Hypothalamus (tissue), 51 donors: ENCODE measurements at regions not wholly inside any gene's neighbourhood (a gene's known extent, or its start where the extent isn't known, plus 50 kb on each side); places are given as distances from the start of the nearest gene placed in this dataset.

Source experiments
- DNase-seq, 51 donors: peaks; one replicate each; lab custom pipeline; 2025; lab: John Stamatoyannopoulos, UW

GRCh38 chr3:31361371-31362273 is 171.1 kb upstream of the STT3B start:
- DNase-seq: no peak

DNA sequence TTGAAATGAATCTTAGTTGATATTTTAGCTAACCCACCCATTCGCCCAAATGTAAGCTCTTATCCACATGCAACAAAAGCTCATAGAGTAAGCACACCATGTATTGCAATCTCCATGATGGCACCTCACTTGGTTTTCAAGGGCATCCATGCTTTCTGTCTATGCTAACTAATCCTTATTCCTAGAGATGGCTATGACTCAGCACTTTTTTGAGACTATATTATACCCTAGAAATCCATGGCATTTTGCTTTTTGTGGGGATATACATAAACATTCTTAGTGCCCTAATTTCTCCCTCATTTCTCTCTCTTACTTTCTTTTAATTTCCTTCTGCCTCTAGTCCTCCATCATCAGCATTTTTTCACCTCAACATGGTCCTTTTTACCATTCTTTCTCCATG is 168.5 kb upstream of the STT3B start:
- DNase-seq: no peak

- DNase-seq: no peak
Measured at GRCh38 chr3:31364711-31365110, 168.0 kb upstream of the STT3B start.

DNA sequence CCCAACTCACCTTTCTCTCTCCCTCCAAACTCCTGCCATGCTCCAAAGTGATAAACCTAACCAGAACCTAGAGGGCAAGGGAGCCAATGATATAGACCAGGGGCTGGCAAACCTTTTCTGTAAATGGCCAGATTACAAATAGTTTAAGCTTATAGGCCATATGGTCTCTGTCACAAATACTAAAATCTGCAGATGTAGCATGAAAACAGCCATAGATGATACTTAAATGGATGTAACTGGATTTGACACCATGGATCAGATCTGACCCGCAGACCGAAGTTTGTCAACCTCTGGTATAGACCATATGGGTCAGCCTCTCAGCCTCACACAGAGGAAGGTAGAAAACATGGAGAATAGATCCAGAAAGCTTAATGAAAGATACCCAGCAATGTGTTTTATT is 165.2 kb upstream of the STT3B start:
- no peak for DNase-seq

DNA sequence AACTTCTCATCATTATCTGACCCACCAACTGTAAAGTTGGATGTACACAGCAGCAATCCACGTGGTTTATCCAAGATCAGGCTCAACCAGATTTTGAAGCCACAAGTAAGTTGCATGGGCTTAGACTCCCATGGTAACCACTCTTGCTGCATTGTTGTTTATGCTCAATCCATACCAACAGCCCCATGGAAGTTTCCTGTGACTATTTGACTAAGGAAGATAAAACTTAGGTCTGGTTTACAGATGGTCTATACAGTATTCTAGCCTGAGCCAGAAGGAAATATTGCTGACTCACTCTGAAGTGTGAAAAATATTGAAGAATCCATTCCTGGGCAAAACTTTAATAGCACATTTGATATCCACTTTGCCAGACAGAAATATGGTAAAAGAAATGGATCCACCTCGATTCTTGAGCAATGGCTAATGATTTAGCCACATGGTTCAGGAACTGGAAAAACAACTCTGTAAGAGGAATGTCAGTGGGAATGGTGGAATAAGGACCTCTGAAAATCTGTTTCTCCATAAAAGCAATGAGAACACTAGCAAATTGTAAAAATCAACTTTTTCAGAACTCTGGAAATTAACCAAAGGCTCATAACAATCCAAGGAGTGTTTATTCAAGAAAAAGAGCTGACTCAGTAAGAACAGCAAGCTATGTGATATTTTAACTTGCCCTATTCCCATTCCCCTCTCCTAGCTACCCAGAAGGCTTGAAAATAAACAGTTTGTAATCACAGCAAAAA is 162.9 kb upstream of the STT3B start:
- no peak for DNase-seq

- DNase-seq: no peak
Measured at GRCh38 chr3:31370380-31370666, 162.4 kb upstream of the STT3B start.

DNA sequence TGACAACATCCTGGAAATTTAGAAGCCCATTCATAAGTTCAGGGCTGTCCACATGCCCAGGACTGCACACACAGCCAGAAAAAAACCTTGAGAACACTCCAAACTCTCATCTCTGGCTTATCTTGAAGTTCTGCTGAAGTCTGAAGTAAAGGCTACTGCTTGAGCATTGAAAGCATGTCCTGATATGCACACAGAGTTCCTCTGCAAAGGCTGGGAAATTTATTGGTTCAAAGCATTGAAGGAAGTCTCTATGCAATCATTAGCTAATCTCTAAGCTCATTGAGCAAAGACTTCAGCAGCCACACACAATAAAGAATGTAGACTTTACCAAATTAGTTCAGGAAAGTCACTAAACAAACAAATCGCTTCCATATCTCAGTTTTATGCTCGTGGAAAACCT is 162.0 kb upstream of the STT3B start:
- no peak for DNase-seq

- no peak for DNase-seq
Measured at GRCh38 chr3:31371484-31372177, 161.1 kb upstream of the STT3B start.

DNA sequence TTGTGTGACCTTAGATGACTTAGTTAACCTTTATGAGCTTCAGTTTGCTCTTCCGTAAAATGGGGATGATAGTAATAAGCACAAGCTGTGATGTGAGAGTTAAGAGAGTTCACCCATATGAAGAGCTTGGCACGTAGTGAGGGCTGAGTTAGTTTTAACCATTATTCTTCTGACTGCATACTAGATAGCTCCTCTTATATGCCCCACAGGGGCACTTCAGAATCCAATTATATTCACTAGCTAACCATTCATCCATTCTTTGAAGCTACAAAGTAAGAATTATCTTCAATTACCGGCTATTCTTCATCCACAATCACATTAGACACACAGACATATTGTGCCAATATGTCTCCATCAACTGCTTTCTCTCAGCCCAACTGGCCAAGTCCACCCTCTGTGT is 159.0 kb upstream of the STT3B start:
- no peak for DNase-seq

- no peak for DNase-seq
Measured at GRCh38 chr3:31377045-31377642, 155.6 kb upstream of the STT3B start.

DNA sequence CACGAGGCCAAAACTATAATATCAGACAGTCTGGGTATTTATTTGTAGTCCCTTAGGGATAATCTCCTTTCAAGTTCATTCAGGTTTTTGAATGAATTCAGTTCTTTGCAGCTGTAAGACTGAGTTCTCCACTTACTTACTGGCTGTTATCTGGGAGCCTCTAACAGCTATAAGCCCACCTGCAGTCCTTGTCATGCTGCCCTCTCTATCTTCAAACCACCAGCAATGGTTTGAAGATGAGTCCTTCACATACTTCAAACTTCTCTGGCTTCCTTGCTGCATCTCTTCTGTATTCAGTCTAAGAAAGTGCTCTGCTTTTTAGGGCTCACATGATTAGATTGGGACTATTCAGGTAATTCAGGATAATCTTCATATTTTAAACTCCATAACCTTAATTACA is 154.5 kb upstream of the STT3B start:
- DNase-seq: no peak

- DNase-seq: no peak
Measured at GRCh38 chr3:31379598-31379997, 153.1 kb upstream of the STT3B start.

DNA sequence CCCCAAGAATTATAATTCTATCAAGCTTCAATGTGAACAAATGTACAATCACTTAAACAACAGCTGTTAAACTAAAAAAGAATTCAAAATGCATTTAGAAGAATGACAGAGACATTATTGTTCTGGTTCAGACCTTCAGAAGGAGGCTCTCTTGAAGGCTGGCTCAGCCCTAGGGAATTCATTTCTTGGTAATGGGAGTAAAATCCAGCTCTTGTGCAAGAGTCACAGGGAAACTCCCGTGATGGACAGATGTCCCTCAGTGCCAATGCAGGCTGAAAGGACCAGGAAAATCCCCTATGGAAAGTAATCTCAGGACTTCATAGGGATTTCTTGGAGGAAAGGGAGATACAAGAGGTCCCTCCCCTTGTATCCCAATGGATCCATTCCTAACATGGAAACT is 149.9 kb upstream of the STT3B start:
- no peak for DNase-seq

GRCh38 chr3:31384117-31384516 is 148.6 kb upstream of the STT3B start:
- no peak for DNase-seq

- no peak for DNase-seq
Measured at GRCh38 chr3:31389939-31390338, 142.8 kb upstream of the STT3B start.

GRCh38 chr3:31390466-31390865 is 142.3 kb upstream of the STT3B start:
- DNase-seq: no peak

DNA sequence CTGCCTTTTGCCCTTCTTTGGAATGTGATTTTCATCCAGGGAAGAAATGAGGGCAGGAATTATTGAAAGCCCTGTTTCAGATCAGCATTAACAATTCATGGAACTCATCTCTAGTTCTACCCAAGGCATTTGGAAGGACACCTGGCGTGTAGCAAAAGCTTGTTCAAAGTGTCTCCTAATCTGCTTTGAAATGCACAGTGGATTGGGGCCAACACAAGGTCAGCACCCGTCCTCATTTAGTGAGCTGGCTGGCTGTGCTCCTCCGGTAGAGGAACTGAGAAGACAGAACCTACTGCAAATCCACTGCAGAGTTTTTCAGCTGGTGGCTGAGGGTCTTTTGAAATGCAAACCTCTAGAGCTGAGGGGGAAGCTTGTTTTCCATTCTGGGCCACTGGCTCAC is 141.6 kb upstream of the STT3B start:
- no peak for DNase-seq

- no peak for DNase-seq
Measured at GRCh38 chr3:31392568-31392967, 140.2 kb upstream of the STT3B start.

DNA sequence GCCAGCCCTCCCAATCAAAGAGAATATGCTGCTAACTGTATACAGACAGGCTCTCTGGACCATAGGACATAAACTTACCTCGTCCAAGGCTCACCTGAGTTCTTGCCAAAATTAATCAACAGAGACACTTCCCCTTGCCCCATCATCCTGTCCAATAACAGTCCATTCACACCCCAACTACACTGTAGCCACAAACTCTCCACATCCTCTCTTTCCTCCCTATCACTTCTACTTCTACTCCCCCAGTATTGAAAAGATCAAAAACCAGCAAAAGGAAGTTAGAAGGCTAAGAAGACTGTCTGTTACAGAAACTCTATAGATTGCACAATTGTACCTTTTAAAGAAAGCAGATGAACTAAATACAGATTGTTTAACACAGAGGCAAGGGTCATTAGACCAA is 133.5 kb upstream of the STT3B start:
- DNase-seq: no peak

DNA sequence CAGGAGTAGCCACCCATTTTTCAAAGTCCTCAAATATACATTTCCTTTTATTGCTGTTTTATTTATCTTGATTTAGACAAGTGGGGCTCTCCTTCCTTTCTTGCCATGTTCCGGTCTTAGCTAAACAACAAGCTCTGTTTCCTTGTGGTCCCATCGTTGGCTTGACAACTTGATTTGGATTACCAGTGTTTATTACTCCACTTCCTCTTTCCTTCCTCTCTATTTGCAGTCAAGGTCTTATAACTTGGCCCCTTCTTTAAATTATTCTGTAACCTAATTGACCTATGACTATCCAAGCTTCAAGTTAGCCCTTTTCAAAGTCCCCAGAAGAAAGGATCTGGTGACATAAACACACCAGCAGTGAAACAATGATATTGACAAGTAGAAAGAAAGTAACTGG is 130.6 kb upstream of the STT3B start:
- DNase-seq: no peak

DNA sequence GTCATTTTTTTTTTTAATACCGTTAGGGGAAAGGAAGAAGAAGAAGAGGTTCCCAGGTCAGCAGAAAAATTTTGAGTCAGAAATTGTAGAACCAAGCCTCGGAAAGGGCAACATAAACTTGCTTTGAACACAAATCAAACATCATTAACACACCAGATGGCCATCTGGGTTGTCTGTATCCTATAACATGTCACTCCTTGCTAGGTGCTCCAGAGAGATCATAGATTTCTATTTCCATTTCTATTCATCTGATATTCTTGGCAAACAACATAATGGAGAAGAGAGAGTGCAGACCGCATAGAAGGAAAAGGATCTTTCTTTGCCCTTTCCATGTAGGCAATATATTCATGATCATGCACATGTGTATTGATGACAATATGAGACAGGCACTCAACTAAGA is 129.5 kb upstream of the STT3B start:
- no peak for DNase-seq
